SK-MEL-5 (cell line): ENCODE measurements at regions not wholly inside any gene's neighbourhood (a gene's known extent, or its start where the extent isn't known, plus 50 kb on each side); places are given as distances from the start of the nearest gene placed in this dataset.

ENCODE experiments used
- DNase-seq: peaks from one replicate; pipeline ENCODE4 v3.0.0-alpha.2; 2016; ENCODE audit warnings: low read depth, low spot score
- in situ Hi-C: cut with HindIII; loops from 2 replicates; pipeline ENCODE4 v1.10.0; 2016; ENCODE audit warnings: low sequenced_read_pairs, high pct_unique_total_duplicates, low pct_unique_long_range_greater_than_20kb

DNA sequence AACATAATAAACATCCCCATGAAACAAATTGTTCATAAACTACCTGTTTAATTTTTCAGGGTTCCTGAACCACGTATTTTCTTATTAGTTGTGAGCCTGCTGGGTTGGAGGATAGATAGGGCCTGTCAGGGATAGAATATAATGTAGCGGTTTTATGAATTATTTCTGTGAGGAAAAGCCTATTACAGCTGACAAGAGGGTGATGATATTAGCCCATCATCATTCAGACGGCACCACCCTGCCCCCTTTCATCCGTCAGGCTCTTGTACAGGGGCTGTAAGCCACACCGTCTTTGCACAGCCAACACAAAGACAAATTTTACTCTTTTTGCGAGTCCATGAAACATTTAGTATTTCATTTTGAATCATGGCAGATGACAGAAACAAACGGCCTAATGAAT is 335.3 kb upstream of the TMCO5A start:
- in situ Hi-C loops = no loop called here
- DNase-seq = no peak

DNA sequence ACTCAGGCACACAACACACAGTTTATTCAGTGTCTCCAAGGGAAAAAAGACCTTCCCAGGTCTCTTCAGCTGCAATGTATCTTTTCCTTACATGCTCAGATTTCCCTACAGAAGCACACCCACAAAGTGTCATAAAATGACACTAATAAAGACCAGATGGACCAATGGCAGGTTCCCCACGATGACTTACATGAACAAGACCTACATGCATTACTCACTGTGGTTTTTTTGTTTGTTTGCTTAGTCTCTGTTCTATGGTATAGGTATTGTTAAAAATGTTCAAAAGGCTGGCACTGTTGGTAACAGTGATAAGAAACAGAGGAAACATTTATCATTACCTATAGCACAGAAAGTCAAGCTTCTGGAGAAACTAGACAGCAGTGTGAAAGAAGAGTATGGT is 318.2 kb upstream of the TMCO5A start:
- in situ Hi-C loops = no loop called here
- no peak for DNase-seq

DNA sequence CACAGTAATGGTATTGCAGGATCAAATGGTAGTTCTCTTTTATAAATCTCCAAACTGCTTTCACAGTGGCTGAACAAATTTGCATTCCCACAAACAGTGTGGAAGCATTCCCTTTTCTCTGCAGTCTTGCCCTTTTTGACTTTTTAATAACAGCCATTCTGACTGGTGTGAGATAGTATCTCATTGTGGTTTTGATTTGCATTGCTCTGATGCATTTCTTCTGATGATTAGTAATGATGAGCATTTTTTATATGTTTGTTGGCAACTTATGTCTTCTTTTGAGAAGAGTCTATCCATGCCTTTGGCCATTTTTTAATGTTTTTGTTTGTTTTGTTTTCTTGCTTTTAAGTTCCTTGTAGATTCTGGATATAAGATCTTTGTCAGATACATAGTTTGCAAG is 316.1 kb upstream of the TMCO5A start:
- DNase-seq = no peak
- in situ Hi-C loops = no loop called here

DNA sequence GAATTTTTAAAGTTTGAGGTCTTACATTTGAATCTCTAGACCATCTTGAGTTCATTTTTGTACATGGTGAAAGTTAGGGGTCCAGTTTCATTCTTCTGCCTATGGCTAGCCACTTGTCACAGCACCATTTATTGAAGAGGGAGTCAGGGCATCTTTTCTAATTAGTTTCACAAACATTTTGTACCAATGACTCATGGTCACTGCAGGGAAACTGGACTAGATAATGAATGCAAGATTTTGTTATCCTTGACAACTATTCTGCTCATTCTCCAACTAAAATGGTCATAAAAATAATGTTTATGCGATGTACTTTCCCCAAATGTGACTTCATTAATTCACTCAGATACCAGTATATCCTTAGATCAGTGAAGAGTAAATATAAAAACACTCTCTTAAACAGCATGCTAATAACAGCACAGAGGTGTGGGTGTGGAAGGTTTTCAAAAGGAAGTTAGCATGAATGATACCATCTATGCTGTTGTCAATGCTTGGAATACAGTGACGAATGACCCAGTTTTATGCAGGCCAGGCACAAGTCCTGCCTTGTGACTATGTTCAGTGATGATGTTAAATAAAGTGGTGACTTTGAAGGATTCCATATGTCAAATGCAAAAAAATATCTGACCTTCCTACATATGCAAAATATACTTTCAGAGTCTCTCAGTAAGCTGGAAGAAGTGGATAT is 314.9 kb upstream of the TMCO5A start:
- no peak for DNase-seq
- in situ Hi-C loops = no loop called here

DNA sequence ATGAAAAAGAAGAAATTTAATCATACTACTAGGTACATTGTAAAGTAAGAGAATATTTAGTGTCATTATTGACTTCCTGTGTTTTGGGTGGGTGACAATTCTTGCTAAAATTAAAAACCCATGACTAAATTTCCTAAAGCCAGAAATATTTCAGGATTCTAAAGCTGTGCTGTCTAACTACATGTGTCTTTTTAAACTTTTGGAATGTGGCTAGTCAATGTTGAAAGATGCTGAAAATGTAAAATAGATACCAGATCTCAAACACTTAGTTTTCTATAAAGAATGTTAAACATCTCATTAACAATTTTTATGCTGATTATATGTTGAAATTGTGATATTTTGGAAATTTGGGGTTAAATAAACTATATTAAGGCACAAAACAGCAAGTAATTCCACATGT is 308.9 kb upstream of the TMCO5A start:
- in situ Hi-C loops = no loop called here
- DNase-seq = no peak

DNA sequence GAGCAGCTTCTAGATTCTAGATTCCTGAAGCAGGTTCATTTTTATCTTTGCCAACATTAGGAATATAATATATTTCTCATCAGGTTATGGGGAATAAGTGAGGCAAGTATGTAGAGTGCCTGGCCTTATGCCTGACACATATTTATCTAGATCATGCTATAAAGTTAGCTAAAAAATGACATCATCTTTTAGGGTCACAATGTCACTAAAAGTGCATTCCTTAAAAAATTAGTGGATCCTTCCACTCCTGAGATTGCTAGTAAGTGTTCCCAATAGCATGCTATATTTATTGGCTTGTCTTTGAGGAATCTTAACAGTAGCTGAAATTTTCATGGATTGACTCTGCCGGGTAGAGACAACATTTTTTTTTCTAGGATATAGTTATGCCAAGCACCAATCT is 305.9 kb upstream of the TMCO5A start:
- no peak for DNase-seq
- in situ Hi-C loops = no loop called here

DNA sequence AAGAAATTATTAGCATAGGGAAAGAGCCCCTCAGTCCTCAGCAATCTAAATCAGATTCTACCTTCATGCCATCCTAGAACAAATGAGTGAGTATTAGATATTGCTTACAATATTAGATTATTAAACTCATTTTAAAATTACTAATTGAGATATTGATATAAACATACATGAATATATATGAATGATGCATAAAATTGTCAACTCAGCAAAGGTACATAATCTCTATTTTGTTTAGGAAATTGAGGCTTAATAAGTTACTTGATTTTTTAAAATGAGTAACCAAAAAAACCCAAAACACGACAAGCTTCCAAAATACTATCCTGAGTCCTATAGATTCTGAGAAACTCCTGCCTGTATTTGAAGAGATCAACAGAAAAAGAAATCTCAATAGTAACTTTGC is 297.7 kb upstream of the TMCO5A start:
- in situ Hi-C loops = no loop called here
- no peak for DNase-seq

DNA sequence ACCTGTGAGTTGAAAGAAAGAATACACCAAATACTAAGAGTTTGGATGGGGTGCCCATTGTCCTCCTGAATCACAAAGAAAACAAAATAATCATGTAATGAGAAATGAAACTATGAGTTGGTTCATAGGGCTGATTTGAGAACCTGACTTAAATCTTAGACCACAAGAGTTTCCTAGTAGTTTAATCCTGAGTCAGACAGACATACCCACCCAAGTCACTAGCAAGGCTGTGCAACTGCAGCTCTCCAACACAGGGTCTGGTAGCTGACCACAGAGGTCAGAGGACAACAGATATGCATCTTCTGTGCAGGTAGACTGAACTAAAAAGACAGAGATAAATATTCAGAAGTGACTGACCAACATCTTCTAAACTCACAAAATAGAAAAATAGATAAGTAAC is 296.3 kb upstream of the TMCO5A start:
- in situ Hi-C loops = no loop called here
- DNase-seq = no peak

DNA sequence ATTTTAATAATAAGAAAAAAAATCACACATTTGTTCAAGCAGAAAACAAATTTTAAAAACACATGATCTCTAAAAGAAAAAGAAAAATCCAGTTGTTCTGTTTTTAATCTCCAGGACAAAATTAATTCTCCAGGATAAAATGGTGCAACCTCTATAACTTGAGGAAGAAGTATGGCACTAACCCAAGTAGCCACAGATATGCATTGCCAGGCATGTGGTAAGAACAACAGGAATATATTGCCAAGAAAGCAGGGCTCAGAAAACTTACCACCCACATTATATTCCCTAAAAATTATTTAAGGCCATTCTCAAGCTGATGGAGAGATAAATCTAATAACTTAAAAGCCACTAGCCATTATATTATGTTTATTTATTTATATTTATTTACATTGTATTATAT is 295.7 kb upstream of the TMCO5A start:
- no peak for DNase-seq
- in situ Hi-C loops = no loop called here

DNA sequence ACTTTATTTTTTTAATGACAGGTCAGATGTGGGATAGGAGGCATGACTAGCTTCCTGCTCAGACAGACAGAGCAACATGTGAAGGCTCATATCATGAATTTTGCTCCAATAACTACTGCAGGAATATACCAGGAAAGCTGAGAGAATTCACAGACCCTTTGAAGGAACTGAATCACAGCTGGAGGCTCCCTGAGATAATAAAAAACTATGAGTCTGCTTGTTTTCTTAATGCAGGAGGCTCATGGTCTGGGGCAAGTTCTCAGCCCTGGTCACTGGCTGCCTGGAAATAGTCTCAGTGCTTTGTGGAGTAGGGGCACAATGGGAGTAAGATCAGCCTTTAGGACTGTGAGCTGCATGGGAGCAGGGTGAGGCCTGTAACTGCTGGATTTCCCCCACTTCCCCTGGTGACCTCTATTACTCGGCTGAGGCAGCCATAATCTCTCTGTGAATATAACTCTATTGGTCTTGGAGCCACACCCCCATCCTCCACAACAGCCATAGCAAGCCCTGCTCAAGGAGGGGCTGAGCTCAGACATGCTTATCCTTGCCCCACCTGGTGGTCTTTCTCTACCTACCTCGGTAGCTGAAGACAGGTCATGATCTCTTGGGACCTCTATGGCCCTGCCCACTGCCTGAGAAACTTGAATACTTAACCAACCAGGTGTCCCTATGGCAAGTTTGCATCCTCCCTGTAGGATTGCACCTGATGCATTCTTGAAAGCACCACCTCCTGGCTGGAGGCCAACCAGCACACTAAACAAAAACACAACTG is 281.6 kb upstream of the TMCO5A start:
- in situ Hi-C loops = no loop called here
- no peak for DNase-seq

DNA sequence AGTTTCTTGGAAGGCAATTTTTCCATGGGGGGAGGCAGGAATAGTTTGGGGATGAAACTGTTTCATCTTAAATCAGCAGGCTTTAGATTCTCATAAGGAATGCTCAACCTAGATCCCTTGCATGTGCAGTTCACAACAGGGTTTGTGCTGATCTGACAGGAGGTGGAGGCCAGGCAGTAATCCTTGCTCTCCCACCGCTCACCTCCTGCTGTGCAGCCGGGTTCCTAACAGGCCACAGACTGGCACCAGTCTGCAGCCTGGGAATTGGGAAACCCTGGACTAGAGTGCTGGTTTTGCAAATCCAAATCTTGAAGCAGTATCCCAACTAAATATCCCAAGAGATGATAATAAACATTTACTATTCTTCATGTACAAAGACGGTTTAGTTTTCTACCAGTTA is 256.3 kb upstream of the TMCO5A start:
- in situ Hi-C loops = no loop called here
- DNase-seq = no peak

DNA sequence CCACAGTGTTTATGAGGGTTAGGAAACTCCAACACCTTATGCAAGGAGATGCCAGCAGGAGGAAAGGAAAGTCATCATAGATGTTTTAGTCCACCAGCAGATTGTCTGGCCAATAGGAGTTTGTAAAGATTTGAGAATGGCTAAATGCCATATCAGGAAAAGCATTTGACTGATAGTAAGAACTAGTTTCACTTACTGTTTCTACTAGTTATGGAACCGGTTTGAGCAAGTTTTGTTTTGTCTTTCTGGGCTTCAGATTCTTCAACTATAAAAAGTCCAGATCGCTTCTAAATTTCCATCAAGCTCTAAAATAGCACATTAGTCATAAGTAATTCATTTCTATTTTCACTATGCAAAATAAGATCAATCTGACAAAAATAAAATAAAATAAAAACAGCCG is 254.8 kb upstream of the TMCO5A start:
- in situ Hi-C loops = no loop called here
- no peak for DNase-seq

DNA sequence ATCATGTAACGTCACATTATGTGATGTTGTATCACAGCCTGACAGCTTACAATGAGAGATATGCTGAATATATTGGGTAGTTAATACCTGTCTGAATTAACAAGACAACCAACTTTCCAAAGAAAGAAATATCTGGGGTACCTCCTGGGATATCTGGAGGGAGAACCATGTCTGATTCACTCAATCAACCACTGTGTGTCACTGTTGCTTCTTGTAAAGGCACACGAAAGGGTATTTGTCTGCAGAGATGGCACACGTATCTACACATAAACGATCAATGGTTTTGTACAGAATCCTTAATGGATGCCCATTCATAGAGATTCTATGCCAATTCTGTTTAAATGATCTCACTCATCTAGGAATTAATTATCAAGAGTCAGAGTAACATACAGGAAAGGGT is 252.1 kb upstream of the TMCO5A start:
- DNase-seq = peak; percentile 55
- in situ Hi-C loops = no loop called here

DNA sequence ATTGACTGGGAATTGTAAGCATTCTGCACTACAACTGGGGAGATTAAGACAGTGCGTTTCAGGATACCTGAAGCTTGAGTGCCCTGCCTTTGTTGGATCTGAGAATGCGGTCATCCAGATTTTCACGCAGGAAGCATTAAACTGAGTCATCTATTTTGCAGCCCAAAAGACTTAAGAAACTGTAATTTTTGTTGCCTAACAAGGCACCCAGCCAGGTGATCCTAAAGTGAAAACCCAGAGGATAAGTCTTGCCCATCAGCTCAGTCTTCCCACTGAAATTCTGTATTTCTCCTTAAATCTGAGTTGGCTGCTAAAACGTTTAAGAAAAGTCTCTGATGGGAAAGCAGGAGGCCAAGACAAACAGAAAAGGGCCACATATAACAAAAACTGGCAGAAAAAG is 242.5 kb upstream of the TMCO5A start:
- in situ Hi-C loops = no loop called here
- DNase-seq = no peak

DNA sequence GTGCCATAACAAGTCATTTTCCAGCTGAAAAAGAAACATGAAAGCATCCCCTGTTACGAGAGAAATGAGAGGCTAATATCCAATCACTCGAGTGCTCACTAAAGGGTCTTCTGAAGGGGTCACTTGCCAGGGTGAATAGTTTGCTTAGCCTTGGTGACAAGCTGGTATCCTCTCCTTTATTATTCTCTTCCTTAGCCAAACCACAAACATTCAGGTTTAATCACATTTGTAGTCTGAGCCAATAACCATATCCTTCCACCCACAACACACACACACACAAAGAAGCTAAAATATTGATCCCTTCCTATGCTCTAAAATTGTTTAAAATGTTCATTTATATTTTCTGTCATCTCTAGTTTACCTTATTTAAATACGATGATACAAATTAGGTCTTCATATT is 240.5 kb upstream of the TMCO5A start:
- no peak for DNase-seq
- in situ Hi-C loops = no loop called here

DNA sequence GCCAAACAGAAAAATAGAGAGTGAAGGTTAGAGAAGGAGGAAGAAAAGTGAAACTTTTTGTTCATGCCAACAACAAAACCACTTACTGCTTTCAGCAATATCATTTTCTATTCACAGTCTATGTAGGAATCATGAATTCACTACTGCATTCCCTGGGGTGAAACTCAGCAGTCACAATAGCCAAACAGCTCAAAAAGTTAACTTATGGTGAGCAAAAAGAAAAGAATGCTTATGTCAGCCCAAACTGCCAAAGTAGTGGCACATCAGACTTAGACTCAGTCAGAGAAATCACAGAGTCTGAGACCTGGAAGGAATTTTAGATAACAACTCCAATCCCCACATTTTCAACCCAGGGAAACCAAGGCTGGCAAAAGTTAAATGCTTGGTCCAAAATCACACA is 238.7 kb upstream of the TMCO5A start:
- in situ Hi-C loops = no loop called here
- DNase-seq = no peak

DNA sequence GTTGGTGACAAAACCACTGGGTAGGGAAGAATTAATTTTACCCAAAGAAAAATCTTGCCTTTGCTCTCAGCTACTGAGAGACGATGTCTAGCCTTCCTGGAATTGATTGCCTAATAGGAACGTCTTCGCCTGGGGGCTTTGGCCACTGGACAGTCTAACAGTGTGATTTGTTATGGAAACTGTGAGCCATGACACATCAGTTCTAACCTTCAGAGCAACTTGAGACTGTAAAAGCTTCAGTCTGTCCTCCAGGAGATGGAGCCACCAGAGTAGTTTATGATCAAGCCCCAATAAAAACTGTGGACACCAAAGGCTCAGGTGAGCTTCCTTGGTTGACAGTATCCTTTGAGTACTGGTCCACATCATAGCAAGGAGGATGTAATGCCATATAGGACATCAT is 235.8 kb upstream of the TMCO5A start:
- in situ Hi-C loops = no loop called here
- peak; percentile 15 for DNase-seq

DNA sequence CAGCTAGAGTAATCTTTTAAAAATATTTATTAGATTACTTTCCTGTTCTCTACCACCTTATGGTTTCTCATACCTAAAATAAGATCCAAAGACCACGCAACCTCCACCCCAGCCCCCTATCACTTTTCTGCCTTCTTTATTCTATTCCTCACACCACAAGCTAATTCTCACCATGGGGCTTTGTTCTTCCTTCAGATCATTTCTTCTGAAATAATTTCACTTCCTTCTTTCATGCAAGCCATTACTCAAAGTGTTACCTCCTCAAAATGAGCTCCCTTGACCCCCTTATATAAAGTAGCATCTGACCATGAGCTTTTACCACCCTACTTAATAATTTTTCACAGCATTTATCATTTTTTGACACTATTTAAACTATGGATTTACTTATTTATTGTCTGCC is 233.2 kb upstream of the TMCO5A start:
- in situ Hi-C loops = no loop called here
- DNase-seq = no peak

DNA sequence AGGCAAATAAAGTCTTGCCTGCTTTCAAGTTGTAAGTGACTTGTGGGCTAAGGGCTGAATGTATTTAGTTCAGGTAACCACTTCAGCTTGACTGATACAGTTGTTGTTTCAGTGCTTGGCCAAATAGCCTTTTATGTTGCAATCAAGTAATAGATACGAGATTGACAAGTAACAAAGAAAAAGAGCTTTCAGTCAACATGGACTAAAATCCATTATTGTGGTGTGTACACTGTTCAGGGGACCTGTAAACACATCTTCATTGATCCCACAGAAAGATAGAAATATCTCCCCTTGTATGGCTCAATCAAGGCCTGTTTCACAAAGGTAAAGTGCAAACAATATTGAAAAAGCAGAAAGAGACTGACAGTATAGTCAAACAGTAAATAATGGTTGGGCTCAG is 224.8 kb upstream of the TMCO5A start:
- DNase-seq = no peak
- in situ Hi-C loops = no loop called here
